ENCODE measurements at regions not wholly inside any gene's neighbourhood (a gene's known extent, or its start where the extent isn't known, plus 50 kb on each side); places are given as distances from the start of the nearest gene placed in this dataset.
"Not testable (repeated sequence)": the region's sequence is repeated elsewhere in the genome, so short reads cannot be mapped to it uniquely, and the experiment has no call there.

GRCh38 chr4:163988865-163989264, 494.4 kb downstream of the TMA16 start:
- DNase-seq = peak in 1 of 2 experiments; percentile 1

- no peak for DNase-seq
Measured at GRCh38 chr4:163991298-163991865, 496.9 kb downstream of the TMA16 start.

DNA sequence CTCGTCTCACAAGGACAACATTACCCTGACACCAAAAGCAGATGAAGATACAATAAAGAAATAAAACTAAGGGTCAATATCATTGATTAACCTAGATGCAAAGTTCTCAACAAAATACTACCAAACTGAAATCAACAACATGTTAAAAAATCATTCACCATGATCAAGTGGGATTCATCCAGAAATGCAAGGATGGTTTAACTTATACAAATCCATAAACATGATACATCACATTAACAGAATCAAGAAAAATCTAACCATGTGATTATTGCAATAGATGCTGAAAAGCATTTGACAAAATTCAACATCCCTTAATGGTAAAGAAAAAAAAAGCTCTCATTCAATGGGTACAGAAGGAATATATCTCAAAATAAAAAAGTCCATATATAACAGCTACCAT, 514.9 kb downstream of the TMA16 start:
- no peak for DNase-seq

- no peak for DNase-seq
Measured at GRCh38 chr4:164011791-164012190, 517.3 kb downstream of the TMA16 start.

- DNase-seq = peak; percentile 17 to 41
Measured at GRCh38 chr4:164012396-164013027, 518.0 kb downstream of the TMA16 start.

DNA sequence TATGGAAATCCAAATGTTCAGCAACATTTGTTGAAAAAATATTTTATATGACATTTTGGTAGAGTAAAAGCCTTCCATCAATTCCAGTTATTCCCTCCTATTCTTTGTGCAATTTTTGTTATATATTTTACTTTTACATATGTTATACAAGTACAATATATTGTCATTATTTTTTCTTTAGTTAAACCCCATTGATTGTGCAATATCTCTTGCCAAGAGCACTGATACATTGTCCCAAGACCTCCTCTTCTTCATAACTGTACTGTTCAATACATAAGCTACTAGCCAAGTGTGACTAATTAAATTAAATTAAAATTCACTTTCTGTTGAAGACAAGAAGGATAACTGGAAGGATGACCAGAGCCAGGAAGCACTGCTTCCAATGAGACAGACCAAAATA, 527.5 kb downstream of the TMA16 start:
- no peak for DNase-seq

DNA sequence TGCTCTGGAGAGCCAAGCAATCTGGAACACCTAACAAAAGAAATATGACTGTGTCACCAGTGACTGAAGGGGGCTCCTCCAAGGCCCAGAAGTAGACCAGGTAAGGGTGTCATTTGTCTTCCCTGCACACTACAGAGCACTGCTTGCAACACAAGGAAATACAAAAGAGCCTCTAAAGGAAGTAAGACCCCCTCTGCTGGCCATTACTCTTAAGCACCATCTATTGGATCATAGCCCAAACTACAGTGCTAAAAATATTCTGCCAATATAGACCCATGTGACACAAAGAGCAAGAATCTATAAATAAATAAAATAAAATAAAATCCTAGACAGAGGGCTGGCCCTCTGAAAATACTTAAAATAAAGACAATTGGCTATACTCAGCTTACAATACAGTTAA, 528.7 kb downstream of the TMA16 start:
- no peak for DNase-seq

DNA sequence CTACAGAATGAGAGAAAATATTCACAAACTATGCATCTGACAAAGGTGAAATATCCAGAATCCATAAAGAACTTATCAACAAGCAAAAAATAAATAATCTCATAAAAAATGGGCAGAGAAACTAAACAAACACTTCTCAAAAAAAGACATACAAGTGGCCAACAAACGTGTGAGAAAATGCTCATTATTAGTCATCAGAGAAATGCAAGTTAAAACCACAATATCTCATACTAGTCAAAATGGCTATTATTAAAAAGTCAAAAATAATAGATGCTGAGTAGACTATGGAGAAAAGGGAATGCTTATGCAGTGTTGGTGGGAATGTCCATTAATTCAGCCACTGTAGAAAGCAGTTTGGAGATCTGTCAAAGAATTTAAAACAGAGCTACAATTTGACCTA, 533.3 kb downstream of the TMA16 start:
- no peak for DNase-seq

DNA sequence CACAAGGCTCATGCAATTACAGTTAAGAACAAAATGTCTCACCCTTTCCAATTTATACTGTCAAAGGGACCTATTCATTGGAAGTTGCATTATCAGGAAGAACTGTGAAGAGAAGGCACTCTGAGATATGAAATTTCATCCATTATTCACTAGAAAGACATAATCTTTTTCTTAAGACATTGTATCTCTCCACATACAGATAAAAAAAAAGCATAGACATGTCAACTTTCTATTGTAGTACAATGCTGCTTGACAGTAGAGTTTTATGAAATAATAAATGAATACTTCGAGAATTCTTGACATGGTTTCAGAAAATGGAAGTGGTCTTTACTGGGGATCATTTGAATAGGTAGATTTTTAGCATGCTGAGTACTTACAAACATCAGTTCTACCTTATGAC, 545.0 kb downstream of the TMA16 start:
- no peak for DNase-seq

GRCh38 chr4:164056426-164057142, 562.1 kb downstream of the TMA16 start:
- DNase-seq = no peak

DNA sequence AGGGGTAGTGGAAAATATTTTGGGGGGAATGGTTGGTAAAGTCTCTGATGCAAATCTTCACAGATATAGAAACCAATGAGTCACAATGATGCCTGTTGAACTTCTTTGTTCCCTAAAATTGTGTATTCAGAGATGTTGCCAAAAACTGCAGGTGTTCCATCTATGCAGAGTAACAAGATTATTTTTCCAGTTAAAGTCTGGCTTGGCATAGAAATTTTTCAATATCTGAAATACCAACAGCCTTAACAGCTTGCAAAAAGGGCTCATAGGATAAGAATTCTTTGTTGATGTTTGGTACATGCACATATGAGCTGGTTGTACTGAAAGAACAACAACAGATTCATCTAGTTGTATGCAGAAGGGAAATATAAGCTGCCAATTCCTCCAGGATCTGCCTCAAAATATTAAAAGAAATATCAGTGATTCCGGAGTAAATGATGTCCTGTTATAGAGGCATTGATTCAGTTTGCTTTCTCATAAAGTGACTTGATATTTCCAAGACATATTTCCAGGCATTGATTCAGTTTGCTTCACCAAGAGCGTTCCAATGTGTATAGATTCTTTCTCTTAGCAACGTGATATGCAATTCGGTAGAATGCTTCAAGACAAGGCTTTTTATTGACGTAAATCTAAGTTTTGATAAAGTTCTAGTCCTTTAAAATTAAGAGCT, 564.4 kb downstream of the TMA16 start:
- no peak for DNase-seq

DNA sequence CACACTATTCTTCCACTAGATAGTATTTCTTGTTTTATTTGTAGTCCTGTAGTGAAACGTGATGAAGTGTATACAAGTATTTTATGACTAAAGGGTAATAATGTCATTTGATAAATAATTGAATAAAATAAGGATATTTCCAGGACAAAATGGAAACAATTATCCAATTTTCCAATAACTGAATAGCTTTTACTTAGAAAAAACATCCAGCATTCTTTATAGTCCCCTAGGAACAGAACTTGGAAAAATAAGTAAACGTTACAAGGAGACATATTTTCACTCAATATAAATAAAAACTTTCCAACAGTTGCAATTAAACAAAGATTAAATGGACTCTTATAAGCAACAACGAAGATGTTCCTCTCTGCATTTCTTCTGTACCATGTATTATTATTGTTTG, 566.0 kb downstream of the TMA16 start:
- DNase-seq = no peak

GRCh38 chr4:164068392-164068791, 573.9 kb downstream of the TMA16 start:
- no peak for DNase-seq

GRCh38 chr4:164070625-164071024, 576.1 kb downstream of the TMA16 start:
- no peak for DNase-seq

DNA sequence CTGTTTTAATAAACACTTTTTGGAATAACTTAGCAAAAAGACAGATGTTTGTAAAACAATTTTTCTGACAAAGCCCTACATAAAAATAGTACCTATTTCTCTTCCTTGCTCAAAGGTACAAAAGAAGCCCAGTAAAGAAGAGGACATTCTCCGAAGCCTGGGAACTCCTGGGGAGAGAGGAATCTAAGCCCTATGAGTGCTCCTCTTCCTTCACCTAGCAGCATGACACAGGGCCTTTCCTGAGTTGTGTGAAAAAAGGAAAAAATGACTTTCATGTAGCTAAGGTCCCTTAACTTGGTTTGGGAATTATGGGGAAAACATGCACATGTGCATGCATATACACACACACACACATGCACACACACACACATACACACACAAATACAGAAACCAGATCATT, 586.9 kb downstream of the TMA16 start:
- DNase-seq = no peak

DNA sequence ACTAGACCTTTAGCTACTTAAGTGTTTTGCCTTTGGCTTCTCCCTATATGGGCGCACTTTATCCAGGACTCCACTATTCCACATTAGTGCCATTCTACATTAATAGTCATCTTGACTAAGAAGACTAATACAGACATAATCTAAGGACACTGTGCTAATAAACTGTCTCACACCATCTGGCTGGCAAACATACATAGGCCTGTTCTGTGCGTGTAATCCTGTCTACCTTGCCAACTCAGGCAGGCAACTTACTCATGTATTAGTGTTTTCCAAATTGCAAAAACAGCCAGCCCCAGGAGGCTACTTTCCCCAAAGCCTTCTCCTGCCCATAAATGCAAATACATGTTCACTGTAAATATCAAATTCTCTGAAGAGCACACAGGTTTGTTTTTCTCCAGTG, 587.3 kb downstream of the TMA16 start:
- DNase-seq = peak; percentile 57 to 87

DNA sequence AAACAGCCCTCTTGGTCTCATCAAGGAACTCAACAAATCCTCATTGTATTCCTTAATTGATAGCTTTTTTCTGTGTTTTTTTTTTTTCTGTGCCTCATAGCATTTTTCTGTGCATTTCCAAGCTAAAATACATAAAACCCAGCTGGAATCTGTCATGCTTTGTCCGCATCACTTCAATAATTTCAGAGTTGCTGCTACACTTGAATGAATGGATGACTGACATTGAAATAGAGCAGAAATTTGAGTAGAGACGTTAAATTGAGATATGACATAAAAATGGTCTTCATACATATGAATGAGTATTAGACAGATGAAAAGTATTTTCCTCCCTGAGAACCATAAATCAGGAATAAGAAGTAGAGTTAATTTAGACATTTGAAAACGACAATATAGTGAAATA, 593.2 kb downstream of the TMA16 start:
- DNase-seq = no peak

GRCh38 chr4:164095313-164096110, 601.0 kb downstream of the TMA16 start:
- no peak for DNase-seq

DNA sequence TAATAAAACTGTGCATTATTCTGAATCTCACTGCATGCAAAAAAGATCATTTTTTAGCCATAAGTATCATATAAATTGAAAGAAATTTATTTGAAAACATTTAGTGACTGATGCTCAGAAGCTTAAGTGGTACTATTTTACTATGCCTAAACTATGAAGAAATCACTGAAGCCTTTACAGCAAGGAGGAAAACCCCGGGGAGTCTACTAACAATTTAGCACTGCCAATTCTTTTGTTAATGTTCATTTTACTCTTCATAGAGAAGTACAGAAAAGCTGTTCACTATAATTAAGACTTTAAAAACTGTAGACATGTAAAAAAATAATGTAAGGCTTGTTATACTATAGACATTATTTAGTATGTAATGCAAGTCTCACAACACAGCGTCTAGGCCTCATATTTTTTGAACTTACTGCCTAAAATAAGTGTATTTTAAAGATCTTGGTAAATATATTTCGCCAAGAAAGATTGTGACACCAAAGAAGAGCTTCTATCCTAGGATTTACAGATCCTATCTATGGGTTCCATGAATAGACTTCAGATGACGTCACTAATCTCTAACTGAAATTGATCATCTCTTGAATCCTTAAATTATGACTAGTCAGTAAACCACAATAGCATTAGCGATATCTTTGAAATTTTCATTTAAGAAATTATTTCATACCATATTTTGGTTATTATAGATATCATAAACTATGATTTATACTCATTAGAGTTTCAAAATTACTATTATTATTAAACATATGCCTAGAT, 602.5 kb downstream of the TMA16 start:
- DNase-seq = no peak

DNA sequence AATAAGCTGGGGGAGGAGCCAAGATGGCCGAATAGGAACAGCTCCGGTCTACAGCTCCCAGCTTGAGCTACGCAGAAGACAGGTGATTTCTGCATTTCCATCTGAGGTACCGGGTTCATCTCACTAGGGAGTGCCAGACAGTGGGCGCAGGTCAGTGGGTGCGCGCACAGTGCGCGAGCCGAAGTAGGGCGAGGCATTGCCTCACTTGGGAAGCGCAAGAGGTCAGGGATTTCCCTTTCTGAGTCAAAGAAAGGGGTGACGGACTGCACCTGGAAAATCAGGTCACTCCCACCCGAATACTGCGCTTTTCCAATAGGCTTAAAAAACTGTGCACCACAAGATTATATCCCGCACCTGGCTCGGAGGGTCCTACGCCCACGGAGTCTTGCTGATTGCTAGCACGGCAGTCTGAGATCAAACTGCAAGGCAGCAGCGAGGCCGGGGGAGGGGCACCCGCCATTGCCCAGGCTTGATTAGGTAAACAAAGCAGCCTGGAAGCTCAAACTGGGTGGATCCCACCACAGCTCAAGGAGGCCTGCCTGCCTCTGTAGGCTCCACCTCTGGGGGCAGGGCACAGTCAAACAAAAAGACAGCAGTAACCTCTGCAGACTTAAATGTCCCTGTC, 606.4 kb downstream of the TMA16 start:
- DNase-seq = not testable (repeated sequence)

GRCh38 chr4:164108971-164109370, 614.5 kb downstream of the TMA16 start:
- DNase-seq = no peak

- DNase-seq = no peak
Measured at GRCh38 chr4:164109503-164109902, 615.0 kb downstream of the TMA16 start.

All from NCI-H524 (cell line).